GM18508 (cell line): ENCODE measurements at regions not wholly inside any gene's neighbourhood (a gene's known extent, or its start where the extent isn't known, plus 50 kb on each side); places are given as distances from the start of the nearest gene placed in this dataset.

ENCODE experiments used
- ATAC-seq: cut with Tn5 transposase; IDR thresholded peaks from one replicate; pipeline ENCODE4 v1.9.1; 2021; ENCODE audit warnings: moderate number of reproducible peaks; ENCODE audit not compliant: insufficient read depth, unreplicated experiment

- ATAC-seq, result no peak
Observed at GRCh38 chr18:46369323-46369722, 265.1 kb downstream of the HAUS1 start.

- no peak for ATAC-seq
Observed at GRCh38 chr18:46370898-46371297, 266.7 kb downstream of the HAUS1 start.

GRCh38 chr18:46372670-46373069 lies 268.5 kb downstream of the HAUS1 start:
- ATAC-seq, result no peak

GRCh38 chr18:46373131-46373530 lies 268.9 kb downstream of the HAUS1 start:
- no peak for ATAC-seq

- ATAC-seq, result no peak
Observed at GRCh38 chr18:46373791-46374190, 269.6 kb downstream of the HAUS1 start.

- ATAC-seq, result no peak
Observed at GRCh38 chr18:46374850-46375249, 270.7 kb downstream of the HAUS1 start.

GRCh38 chr18:46377557-46377956 lies 273.4 kb downstream of the HAUS1 start:
- no peak for ATAC-seq

- no peak for ATAC-seq
Observed at GRCh38 chr18:46378126-46378863, 274.1 kb downstream of the HAUS1 start.

- no peak for ATAC-seq
Observed at GRCh38 chr18:46378864-46379207, 274.7 kb downstream of the HAUS1 start.

- ATAC-seq, result no peak
Observed at GRCh38 chr18:46379323-46379950, 275.3 kb downstream of the HAUS1 start.

- ATAC-seq, result no peak
Observed at GRCh38 chr18:46385124-46385523, 271.9 kb downstream of the LOXHD1 start.

GRCh38 chr18:46386788-46387187 lies 270.2 kb downstream of the LOXHD1 start:
- ATAC-seq, result no peak

GRCh38 chr18:46387441-46388131 lies 269.4 kb downstream of the LOXHD1 start:
- no peak for ATAC-seq

GRCh38 chr18:46388286-46388685 lies 268.7 kb downstream of the LOXHD1 start:
- ATAC-seq, result no peak

- no peak for ATAC-seq
Observed at GRCh38 chr18:46392576-46392975, 264.4 kb downstream of the LOXHD1 start.

GRCh38 chr18:46393230-46393629 lies 263.8 kb downstream of the LOXHD1 start:
- no peak for ATAC-seq

GRCh38 chr18:46393961-46394360 lies 263.1 kb downstream of the LOXHD1 start:
- ATAC-seq, result no peak

- ATAC-seq, result no peak
Observed at GRCh38 chr18:46395795-46396194, 261.2 kb downstream of the LOXHD1 start.

GRCh38 chr18:46397174-46397573 lies 259.8 kb downstream of the LOXHD1 start:
- no peak for ATAC-seq

- ATAC-seq, result no peak
Observed at GRCh38 chr18:46398005-46398404, 259.0 kb downstream of the LOXHD1 start.

GRCh38 chr18:46398625-46399024 lies 258.4 kb downstream of the LOXHD1 start:
- no peak for ATAC-seq

- no peak for ATAC-seq
Observed at GRCh38 chr18:46399303-46399702, 257.7 kb downstream of the LOXHD1 start.
